Kidney (tissue), 13 donors: ENCODE measurements at regions not wholly inside any gene's neighbourhood (a gene's known extent, or its start where the extent isn't known, plus 50 kb on each side); places are given as distances from the start of the nearest gene placed in this dataset.

ENCODE experiments used
- DNase-seq, 5 donors: peaks; one replicate each; pipeline ENCODE4 v3.0.0-alpha.2; 2013 to 2020
- FAIRE-seq: peaks from 2 replicates; lab custom pipeline; 2012; peaks lifted over from hg19 to GRCh38; lab: Jason Lieb, UNC
- H3K27ac ChIP-seq, 2 donors: one replicate each; pipeline ENCODE4 v1.7.0; 2013; ENCODE audit warnings: low read depth in 2 of 2, low read length in 2 of 2, inconsistent platforms in 1 of 2
- H3K27me3 ChIP-seq: one replicate; pipeline ENCODE4 v1.7.1; 2013; ENCODE audit warnings: low read length, inconsistent platforms; ENCODE audit not compliant: control insufficient read depth, insufficient read depth
- H3K36me3 ChIP-seq, 3 donors: one replicate each; pipeline versions ENCODE4 v1.7.0 to v1.7.1; 2013; ENCODE audit warnings: low read length in 3 of 3, control low read depth in 1 of 3, inconsistent platforms in 1 of 3; ENCODE audit not compliant: insufficient read depth in 3 of 3, control insufficient read depth in 2 of 3
- H3K4me1 ChIP-seq, 3 donors: one replicate each; pipeline versions ENCODE4 v1.7.0 to v1.7.1; 2013; ENCODE audit warnings: low read length in 3 of 3, inconsistent platforms in 1 of 3, low read depth in 1 of 3; ENCODE audit not compliant: control insufficient read depth in 2 of 3, insufficient read depth in 2 of 3
- H3K4me3 ChIP-seq, 3 donors: one replicate each; pipeline versions ENCODE4 v1.7.0 to v1.8.1; 2013; ENCODE audit warnings: low read length in 3 of 3, control low read depth in 1 of 3, inconsistent platforms in 1 of 3
- H3K9ac ChIP-seq, 3 donors: one replicate each; pipeline versions ENCODE4 v1.7.0 to v1.7.1; 2013; ENCODE audit warnings: low read length in 3 of 3, control low read depth in 1 of 3, inconsistent platforms in 1 of 3
- H3K9me3 ChIP-seq, 3 donors: one replicate each; pipeline versions ENCODE4 v1.7.0 to v1.7.1; 2013; ENCODE audit warnings: low read length in 3 of 3, control low read depth in 1 of 3, inconsistent platforms in 1 of 3; ENCODE audit not compliant: control insufficient read depth in 2 of 3, insufficient read depth in 1 of 3
- intact Hi-C: fragments of 100-400 bp; cut with DNase I; formaldehyde crosslinking; loops from one replicate; pipeline ENCODE4 v1.11.1; 2022
- TF ChIP-seq, protein P1 (sequence below): IDR thresholded peaks from 3 replicates; pipeline ENCODE4 v1.5.1; 2012; ENCODE audit warnings: mild to moderate bottlenecking, moderate library complexity, borderline replicate concordance; ENCODE audit not compliant: insufficient read depth; ENCODE audit errors: extremely low read depth
- donor health status: control.
- donor health status: control.
- donor health status: control.
- donor health status: control.
- donor health status: control.
- donor health status: DM: yes; HTN: yes; CAD: no.
- donor health status: Normal renal cell carcinoma (clear cell type).

DNA sequence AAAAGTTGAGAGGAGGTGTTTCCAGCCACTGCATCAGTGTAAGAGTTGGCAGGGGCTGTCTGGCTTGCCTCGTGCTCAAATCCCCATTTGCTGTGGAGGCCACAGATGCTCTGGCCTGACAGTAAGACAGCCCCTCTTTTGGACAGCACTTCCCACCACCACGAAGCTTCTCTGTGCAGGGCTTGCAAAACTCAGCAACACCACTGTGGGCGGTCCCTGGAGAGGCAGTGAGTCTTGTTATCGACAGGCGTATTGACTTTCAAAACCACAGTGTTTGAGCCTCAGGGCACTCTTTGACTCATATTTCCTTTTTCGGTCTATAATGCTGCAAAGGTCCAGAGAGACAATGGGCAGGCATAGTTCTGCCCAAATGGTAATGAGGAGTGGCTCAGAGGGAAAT, 539.5 kb downstream of the EBF1 start:
- intact Hi-C loops: no loop called here
- Histone ChIP-seq H3K27me3 (no peaks in the 10 kb centered on the region), H3K36me3 (no peaks in the 10 kb centered on the region), H3K9ac (no peak overlapping the region), H3K4me3 (no peak overlapping the region), H3K4me1 (no peaks in the 10 kb centered on the region), H3K9me3 (no peaks in the 10 kb centered on the region), H3K27ac (no peak overlapping the region)
- TF ChIP-seq, protein P1, sequence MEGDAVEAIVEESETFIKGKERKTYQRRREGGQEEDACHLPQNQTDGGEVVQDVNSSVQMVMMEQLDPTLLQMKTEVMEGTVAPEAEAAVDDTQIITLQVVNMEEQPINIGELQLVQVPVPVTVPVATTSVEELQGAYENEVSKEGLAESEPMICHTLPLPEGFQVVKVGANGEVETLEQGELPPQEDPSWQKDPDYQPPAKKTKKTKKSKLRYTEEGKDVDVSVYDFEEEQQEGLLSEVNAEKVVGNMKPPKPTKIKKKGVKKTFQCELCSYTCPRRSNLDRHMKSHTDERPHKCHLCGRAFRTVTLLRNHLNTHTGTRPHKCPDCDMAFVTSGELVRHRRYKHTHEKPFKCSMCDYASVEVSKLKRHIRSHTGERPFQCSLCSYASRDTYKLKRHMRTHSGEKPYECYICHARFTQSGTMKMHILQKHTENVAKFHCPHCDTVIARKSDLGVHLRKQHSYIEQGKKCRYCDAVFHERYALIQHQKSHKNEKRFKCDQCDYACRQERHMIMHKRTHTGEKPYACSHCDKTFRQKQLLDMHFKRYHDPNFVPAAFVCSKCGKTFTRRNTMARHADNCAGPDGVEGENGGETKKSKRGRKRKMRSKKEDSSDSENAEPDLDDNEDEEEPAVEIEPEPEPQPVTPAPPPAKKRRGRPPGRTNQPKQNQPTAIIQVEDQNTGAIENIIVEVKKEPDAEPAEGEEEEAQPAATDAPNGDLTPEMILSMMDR: no peak
- FAIRE-seq (no peak), DNase-seq (no peak)

DNA sequence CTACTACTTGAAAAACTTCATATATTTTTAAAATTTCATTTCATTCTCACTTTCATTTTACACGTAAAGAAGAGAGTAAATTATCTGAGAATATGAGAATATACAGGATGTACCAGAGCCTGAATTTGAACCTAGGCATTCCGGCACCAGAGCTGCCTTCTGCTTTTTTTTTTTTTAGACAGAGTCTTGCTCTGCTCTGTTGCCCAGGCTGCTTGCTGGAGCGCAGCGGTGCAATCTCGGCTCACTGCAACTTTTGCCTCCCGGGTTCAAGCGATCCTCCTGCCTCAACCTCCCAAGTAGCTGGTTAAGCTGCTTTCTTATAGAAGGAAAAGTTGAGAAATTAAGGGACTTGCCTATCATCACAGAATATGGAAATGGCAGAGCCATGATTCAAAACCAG, 540.1 kb downstream of the EBF1 start:
- TF ChIP-seq, protein P1: no peak
- Histone ChIP-seq H3K4me3 (no peak overlapping the region), H3K27ac (no peak overlapping the region), H3K9ac (no peak overlapping the region), H3K36me3 (no peaks in the 10 kb centered on the region), H3K4me1 (no peaks in the 10 kb centered on the region), H3K27me3 (no peaks in the 10 kb centered on the region), H3K9me3 (no peaks in the 10 kb centered on the region)
- intact Hi-C loops: no loop called here
- DNase-seq (no peak), FAIRE-seq (no peak)

DNA sequence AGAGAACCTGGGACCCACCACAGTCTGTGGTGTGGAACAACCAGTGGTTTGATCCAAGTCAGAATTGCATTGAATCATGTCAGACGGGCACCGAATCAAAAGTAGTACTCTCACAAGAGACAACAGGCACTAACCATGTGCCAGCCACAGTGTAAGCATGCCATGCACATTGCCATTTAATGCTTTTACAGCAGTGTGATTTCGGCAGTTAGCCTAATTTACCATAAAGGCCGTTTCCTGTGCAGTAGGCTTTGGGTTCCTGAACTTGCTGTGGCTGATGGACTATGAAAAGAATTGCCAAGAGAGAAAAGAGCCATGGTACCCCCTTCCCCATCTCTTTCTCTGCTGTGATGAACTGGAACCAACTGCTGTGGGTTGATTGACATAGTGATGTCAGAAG, 540.6 kb downstream of the EBF1 start:
- TF ChIP-seq, protein P1: no peak
- DNase-seq (no peak), FAIRE-seq (no peak)
- Histone ChIP-seq H3K9ac (no peak overlapping the region), H3K36me3 (no peaks in the 10 kb centered on the region), H3K27ac (no peak overlapping the region), H3K4me3 (no peak overlapping the region), H3K27me3 (no peaks in the 10 kb centered on the region), H3K9me3 (no peaks in the 10 kb centered on the region), H3K4me1 (no peaks in the 10 kb centered on the region)
- intact Hi-C loops: no loop called here

DNA sequence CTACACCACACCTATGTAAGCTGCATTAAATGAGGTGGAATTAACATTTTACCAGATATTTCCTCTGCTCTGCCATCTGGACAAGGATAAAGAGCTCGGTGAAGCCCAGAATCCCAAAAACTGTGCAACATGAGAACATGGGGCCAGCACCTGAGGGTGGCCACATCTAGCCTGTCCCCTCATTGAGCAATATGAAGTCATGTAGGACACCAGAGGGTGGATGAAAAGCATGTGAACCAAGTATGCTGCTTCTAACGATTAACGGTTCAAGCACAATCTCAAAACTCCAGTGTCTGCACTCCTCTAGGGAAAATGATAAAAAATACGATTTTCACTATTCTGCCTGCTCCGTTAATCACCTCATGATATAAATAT, 545.8 kb downstream of the EBF1 start:
- Histone ChIP-seq H3K9me3 (no peaks in the 10 kb centered on the region), H3K4me3 (no peak overlapping the region), H3K27ac (no peak overlapping the region), H3K27me3 (no peaks in the 10 kb centered on the region), H3K4me1 (no peaks in the 10 kb centered on the region), H3K36me3 (no peaks in the 10 kb centered on the region), H3K9ac (no peak overlapping the region)
- no peak for DNase-seq
- TF ChIP-seq, protein P1: no peak
- intact Hi-C loops: no loop called here
- FAIRE-seq: no peak
